Thyroid gland (tissue), 4 donors: ENCODE measurements at regions not wholly inside any gene's neighbourhood (a gene's known extent, or its start where the extent isn't known, plus 50 kb on each side); places are given as distances from the start of the nearest gene placed in this dataset.

Source experiments
- CTCF ChIP-seq, 6 experiments: fragments of 200-600 bp in 3 of 6; fragments of 450-650 bp in 3 of 6; sonication (generic) in 3 of 6; IDR thresholded peaks; one replicate each; pipeline ENCODE4 v1.5.1; 2016 to 2019; ENCODE audit warnings: antibody characterized with exemption in 6 of 6, mild to moderate bottlenecking in 2 of 6, inconsistent platforms in 1 of 6, moderate library complexity in 1 of 6
- POLR2A ChIP-seq, 2 donors: fragments of 450-650 bp; IDR thresholded peaks; one replicate each; pipeline ENCODE4 v1.6.1; 2017; ENCODE audit warnings: antibody characterized with exemption in 2 of 2, mild to moderate bottlenecking in 2 of 2, moderate library complexity in 1 of 2

GRCh38 chr6:166728884-166729530 lies 102.0 kb upstream of the RPS6KA2 start:
- TF ChIP-seq POLR2A (IDR thresholded peaks at IDR 0.05): no peak
- no peak for TF ChIP-seq CTCF (IDR thresholded peaks at IDR 0.05)
